ENCODE measurements at regions not wholly inside any gene's neighbourhood (a gene's known extent, or its start where the extent isn't known, plus 50 kb on each side); places are given as distances from the start of the nearest gene placed in this dataset.
A peak's percentile ranks its signal among the peaks of the same experiment; 100 is the strongest.

DNA sequence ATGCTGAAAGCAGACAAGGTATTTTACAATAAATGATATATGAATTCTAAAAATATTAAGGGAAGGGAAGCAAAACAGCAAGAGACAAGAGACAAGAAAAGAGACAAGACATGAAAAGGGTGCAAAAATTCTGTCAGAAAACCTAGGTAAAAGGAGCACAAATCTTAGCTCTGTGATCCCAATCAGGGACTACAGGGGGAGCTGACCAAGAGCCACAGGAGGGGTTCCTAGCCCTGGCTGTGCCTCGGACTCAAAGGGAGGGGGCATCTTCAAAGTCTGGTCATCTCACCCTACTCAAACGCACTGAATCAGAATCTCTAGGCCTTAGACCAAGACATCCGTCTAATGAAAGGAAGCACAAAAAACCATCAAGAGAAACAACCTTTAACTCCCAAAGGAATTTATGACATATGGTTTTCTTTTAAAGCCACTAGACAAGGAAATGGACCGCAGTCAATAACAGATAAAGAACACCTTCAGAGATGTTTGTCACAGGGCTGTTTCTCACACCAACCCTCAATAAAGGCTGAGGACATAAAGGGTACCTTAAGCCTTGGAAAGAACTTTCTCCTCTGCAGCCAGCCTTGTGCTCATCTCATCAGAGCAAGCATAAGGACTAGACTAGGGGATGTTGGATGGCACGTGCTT is 130.4 kb upstream of the CDYL start:
- H3K4me3 ChIP-seq (ENCODE audit: low read depth, low read length), result no peak overlapping the region
- TF ChIP-seq, protein P1, sequence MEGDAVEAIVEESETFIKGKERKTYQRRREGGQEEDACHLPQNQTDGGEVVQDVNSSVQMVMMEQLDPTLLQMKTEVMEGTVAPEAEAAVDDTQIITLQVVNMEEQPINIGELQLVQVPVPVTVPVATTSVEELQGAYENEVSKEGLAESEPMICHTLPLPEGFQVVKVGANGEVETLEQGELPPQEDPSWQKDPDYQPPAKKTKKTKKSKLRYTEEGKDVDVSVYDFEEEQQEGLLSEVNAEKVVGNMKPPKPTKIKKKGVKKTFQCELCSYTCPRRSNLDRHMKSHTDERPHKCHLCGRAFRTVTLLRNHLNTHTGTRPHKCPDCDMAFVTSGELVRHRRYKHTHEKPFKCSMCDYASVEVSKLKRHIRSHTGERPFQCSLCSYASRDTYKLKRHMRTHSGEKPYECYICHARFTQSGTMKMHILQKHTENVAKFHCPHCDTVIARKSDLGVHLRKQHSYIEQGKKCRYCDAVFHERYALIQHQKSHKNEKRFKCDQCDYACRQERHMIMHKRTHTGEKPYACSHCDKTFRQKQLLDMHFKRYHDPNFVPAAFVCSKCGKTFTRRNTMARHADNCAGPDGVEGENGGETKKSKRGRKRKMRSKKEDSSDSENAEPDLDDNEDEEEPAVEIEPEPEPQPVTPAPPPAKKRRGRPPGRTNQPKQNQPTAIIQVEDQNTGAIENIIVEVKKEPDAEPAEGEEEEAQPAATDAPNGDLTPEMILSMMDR (IDR thresholded peaks at IDR 0.05; ENCODE audit: insufficient read depth, low read depth, low read length), result no peak
- no peak for DNase-seq (ENCODE audit: low read depth)

DNA sequence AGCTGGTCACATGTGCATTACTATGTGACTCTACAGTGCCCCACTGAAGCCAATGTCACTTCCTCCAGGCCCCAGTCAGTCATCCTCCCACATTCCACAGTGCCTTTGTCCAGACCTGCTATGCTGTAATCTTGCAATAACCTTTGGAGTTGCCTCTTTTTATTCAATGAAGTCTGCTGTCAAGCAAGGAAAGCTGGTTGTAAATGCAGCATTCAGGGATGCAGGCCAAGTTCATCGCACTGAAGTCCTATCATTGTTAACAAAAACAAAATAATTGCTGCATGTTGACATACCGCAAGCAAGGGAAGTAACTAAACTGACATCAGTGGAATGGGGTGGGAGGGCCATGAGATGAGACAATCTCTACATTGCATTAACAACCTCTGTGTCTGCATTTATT is 131.2 kb upstream of the CDYL start:
- no peak overlapping the region for H3K4me3 ChIP-seq (ENCODE audit: low read depth, low read length)
- peak; percentile 80 for DNase-seq (ENCODE audit: low read depth)
- TF ChIP-seq, protein P1 (IDR thresholded peaks at IDR 0.05; ENCODE audit: insufficient read depth, low read depth, low read length), result no peak

- TF ChIP-seq, protein P1 (IDR thresholded peaks at IDR 0.05; ENCODE audit: insufficient read depth, low read depth, low read length), result no peak
- no peak overlapping the region for H3K4me3 ChIP-seq (ENCODE audit: low read depth, low read length)
- no peak for DNase-seq (ENCODE audit: low read depth)
These were observed 134.7 kb upstream of the CDYL start for GRCh38 chr6:4641461-4641860.

DNA sequence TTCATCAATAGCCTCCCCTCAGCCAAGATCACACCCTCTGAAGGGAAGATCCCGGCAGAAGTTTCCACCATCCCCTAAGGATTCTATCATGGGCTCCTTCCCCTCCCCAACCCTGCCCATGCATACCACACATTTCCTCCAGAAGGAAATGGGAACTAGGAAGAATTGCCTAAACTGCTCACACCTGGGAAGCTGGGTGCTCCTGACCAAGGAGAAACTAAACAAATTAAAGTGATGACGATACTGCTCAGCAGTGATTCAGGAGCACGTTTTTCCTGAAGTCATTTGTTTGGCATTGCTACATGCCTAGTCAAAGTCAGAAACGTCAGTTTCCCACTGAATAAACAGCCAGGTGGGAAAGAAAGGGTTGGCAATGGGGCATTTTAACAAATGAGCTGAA is 136.1 kb upstream of the CDYL start:
- DNase-seq (ENCODE audit: low read depth), result peak; percentile 56
- no peak overlapping the region for H3K4me3 ChIP-seq (ENCODE audit: low read depth, low read length)
- TF ChIP-seq, protein P1 (IDR thresholded peaks at IDR 0.05; ENCODE audit: insufficient read depth, low read depth, low read length), result no peak

DNA sequence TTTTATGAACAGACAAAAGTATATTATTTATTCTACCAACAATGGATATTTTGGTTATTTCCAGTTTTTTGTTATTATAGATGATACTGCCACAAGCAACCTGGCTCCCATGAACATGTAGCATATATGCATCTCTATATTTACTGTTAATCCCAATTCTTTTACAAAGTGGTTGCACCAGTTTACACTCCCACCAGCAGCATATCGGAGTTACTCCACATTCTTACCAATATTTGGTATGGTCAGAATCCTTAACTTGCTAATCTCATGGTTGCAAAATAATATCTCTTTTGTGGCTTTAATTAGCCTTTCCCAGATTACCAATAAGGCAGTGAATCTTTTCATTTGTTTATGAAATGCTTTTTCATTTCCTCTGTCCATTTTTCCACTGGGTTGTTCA is 137.6 kb upstream of the CDYL start:
- TF ChIP-seq, protein P1 (IDR thresholded peaks at IDR 0.05; ENCODE audit: insufficient read depth, low read depth, low read length), result no peak
- no peak overlapping the region for H3K4me3 ChIP-seq (ENCODE audit: low read depth, low read length)
- DNase-seq (ENCODE audit: low read depth), result no peak

- H3K4me3 ChIP-seq (ENCODE audit: low read depth, low read length), result no peak overlapping the region
- peak; percentile 50 for DNase-seq (ENCODE audit: low read depth)
- TF ChIP-seq, protein P1 (IDR thresholded peaks at IDR 0.05; ENCODE audit: insufficient read depth, low read depth, low read length), result no peak
These were observed 138.3 kb upstream of the CDYL start for GRCh38 chr6:4637691-4638433.

Data from fibroblast of villous mesenchyme (primary cell).